ENCODE measurements at regions not wholly inside any gene's neighbourhood (a gene's known extent, or its start where the extent isn't known, plus 50 kb on each side); places are given as distances from the start of the nearest gene placed in this dataset.

DNA sequence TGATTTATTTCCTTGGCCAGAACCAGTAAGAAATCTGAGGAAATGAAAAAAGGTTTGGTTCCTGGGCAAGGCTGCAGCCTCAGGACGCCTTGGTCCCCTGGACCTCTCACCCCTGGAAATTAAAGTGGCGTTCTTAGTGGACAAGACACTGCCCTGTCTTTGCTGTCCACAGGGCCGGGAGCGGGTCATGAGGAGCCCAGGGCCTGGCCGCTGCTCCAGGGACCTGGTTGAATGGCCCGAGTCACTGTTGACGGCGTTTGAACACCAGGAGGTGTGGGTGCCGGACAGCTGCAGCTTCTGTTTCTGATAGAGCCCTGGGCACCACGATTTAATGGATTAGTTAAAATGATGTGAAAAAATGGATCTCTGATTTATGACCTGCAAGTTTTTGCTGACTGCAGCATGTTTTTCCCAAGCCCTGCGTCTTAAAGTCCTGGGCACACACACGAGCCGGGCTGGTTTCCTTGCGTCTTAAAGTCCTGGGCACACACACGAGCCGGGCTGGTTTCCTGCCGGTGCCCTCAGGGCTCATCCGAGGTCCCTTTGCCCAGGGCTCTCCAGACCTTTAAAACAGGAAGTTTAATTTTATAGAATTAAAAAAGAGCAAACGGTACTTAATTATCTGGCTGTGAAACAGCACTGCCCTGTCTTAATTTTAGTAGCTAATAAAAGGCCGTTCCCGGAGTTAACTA is 74.1 kb upstream of the ACTRT2 start:
- ATAC-seq (no peak), DNase-seq (no peak)
- no peaks in the 10 kb centered on the region for H3K9me3 Mint-ChIP-seq
- intact Hi-C loops (cut with micrococcal nuclease), result no loop called here
- no peaks in the 10 kb centered on the region for H3K4me1 Mint-ChIP-seq (ENCODE audit: low read depth)
- H3K36me3 Mint-ChIP-seq (ENCODE audit: low read depth), result no peaks in the 10 kb centered on the region
- no peak overlapping the region for H3K4me3 Mint-ChIP-seq
- H3K27me3 Mint-ChIP-seq, result no peaks in the 10 kb centered on the region
- TF ChIP-seq, protein P1, sequence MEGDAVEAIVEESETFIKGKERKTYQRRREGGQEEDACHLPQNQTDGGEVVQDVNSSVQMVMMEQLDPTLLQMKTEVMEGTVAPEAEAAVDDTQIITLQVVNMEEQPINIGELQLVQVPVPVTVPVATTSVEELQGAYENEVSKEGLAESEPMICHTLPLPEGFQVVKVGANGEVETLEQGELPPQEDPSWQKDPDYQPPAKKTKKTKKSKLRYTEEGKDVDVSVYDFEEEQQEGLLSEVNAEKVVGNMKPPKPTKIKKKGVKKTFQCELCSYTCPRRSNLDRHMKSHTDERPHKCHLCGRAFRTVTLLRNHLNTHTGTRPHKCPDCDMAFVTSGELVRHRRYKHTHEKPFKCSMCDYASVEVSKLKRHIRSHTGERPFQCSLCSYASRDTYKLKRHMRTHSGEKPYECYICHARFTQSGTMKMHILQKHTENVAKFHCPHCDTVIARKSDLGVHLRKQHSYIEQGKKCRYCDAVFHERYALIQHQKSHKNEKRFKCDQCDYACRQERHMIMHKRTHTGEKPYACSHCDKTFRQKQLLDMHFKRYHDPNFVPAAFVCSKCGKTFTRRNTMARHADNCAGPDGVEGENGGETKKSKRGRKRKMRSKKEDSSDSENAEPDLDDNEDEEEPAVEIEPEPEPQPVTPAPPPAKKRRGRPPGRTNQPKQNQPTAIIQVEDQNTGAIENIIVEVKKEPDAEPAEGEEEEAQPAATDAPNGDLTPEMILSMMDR (IDR thresholded peaks at IDR 0.05), result no peak
- no peak overlapping the region for H3K27ac Mint-ChIP-seq
- POLR2A ChIA-PET, result no interaction called here
- CTCF ChIA-PET, result no interaction called here

DNA sequence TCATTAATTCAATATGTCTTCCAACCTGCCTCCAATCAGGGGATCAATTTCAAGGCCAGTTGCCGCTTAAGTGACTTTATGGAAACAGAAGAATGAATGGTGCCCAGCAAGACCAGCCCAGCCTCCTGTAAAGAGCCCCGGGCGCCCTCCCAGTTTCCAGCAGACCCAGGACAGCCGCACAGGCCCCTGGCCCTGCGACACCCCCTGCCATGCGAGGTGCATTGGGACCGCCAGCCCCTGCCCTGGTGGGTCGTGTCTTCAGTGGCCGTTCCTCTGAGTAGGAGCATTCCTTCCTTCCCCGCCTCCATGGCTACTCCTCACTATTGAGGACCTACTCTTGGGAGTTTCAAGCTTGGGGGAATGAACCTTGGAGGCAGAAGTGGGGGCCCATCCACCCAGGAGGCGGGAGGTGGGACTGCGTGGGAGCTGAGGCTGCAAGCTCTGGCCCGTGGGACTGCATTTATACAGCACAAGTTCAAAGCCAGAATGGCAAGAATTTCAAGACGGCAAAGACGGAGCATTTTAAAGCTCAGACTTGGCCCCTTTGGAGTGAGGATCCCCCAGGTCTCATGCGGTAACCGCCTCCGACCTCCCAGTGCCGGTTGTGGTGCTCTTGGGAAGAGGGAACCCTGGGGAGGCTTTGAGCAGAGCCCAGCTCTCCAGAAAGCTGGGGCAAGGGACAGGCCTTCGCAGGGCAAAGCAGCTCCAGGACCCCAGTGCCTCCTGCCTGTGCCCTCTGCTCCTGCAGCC is 73.1 kb upstream of the ACTRT2 start:
- intact Hi-C loops (cut with micrococcal nuclease), result no loop called here
- no peak for ATAC-seq
- H3K27me3 Mint-ChIP-seq, result no peaks in the 10 kb centered on the region
- H3K9me3 Mint-ChIP-seq, result peaks cover 2% of the 10 kb centered on the region
- no peak overlapping the region for H3K4me3 Mint-ChIP-seq
- CTCF ChIA-PET, result no interaction called here
- POLR2A ChIA-PET, result no interaction called here
- no peaks in the 10 kb centered on the region for H3K36me3 Mint-ChIP-seq (ENCODE audit: low read depth)
- no peak overlapping the region for H3K27ac Mint-ChIP-seq
- no peak for DNase-seq
- no peaks in the 10 kb centered on the region for H3K4me1 Mint-ChIP-seq (ENCODE audit: low read depth)
- TF ChIP-seq, protein P1 (IDR thresholded peaks at IDR 0.05), result no peak

DNA sequence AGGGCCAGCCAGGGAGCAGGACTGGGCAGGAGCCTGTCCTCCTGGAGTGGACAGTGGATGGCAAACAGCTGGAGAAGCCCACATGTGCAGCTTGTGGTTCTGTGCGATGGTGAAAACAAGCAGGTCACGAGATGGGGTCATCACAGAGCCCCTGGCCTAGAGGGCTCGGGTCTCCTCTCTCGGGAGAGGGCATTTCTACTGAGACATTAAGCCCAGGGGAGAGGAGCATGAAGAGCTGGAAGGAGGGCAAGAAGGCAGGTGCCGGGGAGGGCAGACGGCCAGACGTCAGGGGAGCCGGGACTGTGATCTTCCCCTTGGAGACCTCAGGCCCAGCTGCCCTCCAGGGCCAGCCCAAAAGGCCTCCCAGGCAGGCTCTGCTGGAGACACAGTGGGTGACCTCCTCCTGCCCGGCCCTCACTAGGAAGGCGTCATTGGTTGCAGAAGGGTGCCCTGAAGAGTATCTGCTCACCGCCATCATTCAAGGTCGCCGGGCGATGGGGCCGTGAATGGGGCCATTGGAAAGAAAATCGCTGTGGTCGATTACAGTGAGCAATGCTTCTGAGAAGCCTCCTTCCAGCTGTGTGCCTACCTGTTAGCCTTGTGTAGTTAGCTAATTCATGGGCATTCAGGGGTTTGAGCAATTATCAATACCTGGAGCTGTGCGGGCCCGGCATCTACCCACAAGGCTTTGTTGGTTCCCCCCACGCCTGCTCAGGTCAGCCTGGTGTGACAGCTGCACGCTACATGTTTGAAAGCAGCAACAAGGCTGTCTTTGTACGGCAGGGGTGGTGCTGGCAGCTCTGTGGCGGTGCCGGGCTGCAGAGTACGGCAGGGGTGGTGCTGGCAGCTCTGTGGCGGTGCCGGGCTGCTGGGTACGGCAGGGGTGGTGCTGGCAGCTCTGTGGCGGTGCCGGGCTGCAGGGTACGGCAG is 72.3 kb upstream of the ACTRT2 start:
- Mint-ChIP-seq H3K27ac (no peak overlapping the region), H3K9me3 (peaks cover 8% of the 10 kb centered on the region), H3K27me3 (no peaks in the 10 kb centered on the region), H3K4me3 (no peak overlapping the region), H3K4me1 (ENCODE audit: low read depth) (no peaks in the 10 kb centered on the region), H3K36me3 (ENCODE audit: low read depth) (no peaks in the 10 kb centered on the region)
- ChIA-PET POLR2A (no interaction called here), CTCF (no interaction called here)
- DNase-seq, result no peak
- intact Hi-C loops (cut with micrococcal nuclease), result no loop called here
- TF ChIP-seq, protein P1 (IDR thresholded peaks at IDR 0.05), result no peak
- ATAC-seq, result no peak

DNA sequence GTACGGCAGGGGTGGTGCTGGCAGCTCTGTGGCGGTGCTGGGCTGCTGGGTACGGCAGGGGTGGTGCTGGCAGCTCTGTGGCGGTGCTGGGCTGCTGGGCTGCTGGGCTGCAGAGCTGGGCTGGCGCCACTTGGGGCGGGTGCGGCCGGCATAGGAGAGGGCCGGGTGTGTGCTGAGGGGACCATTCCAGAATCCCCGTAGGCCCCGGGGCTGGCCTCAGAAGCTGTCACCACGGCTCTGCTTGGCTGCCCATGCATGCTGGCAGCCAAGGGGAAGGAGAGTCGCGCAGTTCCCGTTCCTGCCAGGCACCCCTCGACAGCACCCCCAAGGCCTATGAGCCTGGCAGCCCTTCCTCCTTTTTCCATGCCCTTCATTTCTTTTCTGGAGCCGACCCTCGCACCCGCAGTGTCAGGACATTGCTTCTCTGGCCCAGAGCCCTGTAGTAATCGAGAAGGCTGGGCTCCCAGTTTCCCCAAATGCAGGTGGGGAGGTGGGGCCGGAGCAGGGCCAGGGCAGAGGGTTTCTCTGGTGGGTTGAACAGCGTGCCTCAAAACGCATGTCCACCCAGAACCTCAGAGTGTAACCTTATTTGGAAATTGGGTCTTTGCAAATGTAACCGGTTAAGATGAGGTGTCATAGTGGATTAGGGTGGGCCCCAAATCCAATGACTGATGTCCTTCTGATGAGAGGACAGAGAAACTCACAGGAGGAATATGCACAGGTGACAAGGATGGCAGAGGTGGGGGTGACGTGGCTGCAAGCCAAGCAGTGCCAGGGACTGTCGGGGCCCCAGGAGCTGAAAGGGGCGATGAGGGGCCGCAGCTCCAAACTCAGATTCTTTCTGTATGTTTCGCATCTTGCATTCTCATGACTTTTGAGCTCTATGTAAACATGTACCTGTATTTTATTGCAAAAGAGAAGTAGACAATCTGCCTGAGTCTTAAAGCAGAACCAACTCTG is 71.0 kb upstream of the ACTRT2 start:
- H3K27ac Mint-ChIP-seq, result no peak overlapping the region
- POLR2A ChIA-PET, result no interaction called here
- TF ChIP-seq, protein P1 (IDR thresholded peaks at IDR 0.05), result no peak
- no peaks in the 10 kb centered on the region for H3K36me3 Mint-ChIP-seq (ENCODE audit: low read depth)
- ATAC-seq, result no peak
- intact Hi-C loops (cut with micrococcal nuclease), result no loop called here
- peaks cover 17% of the 10 kb centered on the region for H3K9me3 Mint-ChIP-seq
- H3K4me3 Mint-ChIP-seq, result no peak overlapping the region
- CTCF ChIA-PET, result no interaction called here
- H3K4me1 Mint-ChIP-seq (ENCODE audit: low read depth), result no peaks in the 10 kb centered on the region
- DNase-seq, result no peak
- no peaks in the 10 kb centered on the region for H3K27me3 Mint-ChIP-seq
